LoVo (cell line): ENCODE measurements at regions not wholly inside any gene's neighbourhood (a gene's known extent, or its start where the extent isn't known, plus 50 kb on each side); places are given as distances from the start of the nearest gene placed in this dataset.

Source experiments
- DNase-seq: peaks from one replicate; pipeline ENCODE4 v3.0.0-alpha.2; 2016; ENCODE audit warnings: low spot score

- DNase-seq: no peak
Observed at GRCh38 chr3:6182909-6183308, 678.0 kb upstream of the GRM7 start.

DNA sequence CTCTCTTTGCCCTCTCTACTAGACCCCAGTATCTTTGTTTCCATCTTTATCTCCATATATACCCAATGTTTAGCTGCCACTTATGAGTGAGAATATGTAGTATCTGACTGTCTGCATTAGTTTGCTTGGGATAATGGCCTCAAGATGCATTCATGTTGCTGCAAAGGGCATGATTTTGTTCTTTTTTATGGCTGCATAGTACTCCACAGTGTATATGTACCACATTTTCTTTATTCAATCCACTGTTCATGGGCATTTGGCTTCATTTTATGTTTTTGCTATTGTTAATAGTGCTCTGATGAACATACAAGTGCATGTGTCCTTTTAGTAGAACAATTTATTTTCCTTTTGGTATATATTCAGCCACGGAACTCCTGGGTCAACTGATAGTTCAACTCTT, 671.5 kb upstream of the GRM7 start:
- DNase-seq: no peak

- no peak for DNase-seq
Observed at GRCh38 chr3:6204891-6205290, 656.0 kb upstream of the GRM7 start.

- DNase-seq: no peak
Observed at GRCh38 chr3:6216135-6217026, 644.5 kb upstream of the GRM7 start.

DNA sequence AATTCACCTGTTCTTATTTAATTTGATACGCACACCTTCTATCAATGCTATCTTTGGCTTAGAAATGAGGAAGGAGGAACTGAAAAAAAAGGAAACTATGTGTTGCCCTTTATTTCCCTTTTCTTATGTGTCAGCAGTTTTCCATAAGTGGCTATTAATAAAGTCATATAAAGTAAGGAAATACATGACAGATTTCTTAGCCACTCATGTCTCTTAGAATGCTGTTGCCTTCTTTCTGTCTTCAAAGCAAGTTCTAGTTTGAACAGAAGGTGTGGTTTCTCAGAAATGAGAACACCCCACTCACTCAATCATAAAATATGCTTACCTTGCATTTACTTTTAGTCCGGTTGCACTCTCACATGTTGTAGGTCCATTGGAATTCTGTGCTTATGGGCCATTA, 640.5 kb upstream of the GRM7 start:
- no peak for DNase-seq

DNA sequence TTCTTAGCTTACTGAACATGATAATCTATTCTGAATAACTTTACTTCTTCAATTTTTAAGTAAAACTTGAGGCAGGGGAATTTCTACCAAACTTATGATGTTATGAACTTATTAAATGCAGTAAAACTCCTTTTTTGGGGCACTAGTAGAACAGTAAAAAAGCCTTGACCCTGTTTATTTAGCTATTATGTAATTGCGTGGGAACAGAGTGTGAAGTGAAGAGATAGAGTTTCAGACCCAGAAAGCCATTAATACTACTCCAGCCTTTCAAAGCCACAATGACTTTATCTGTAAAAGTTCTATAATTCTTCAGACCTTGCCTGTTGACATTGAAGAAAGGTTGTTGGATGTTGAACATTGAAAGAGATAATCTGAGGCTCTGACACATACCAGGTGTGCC, 638.8 kb upstream of the GRM7 start:
- no peak for DNase-seq

- DNase-seq: no peak
Observed at GRCh38 chr3:6223572-6223971, 637.3 kb upstream of the GRM7 start.

DNA sequence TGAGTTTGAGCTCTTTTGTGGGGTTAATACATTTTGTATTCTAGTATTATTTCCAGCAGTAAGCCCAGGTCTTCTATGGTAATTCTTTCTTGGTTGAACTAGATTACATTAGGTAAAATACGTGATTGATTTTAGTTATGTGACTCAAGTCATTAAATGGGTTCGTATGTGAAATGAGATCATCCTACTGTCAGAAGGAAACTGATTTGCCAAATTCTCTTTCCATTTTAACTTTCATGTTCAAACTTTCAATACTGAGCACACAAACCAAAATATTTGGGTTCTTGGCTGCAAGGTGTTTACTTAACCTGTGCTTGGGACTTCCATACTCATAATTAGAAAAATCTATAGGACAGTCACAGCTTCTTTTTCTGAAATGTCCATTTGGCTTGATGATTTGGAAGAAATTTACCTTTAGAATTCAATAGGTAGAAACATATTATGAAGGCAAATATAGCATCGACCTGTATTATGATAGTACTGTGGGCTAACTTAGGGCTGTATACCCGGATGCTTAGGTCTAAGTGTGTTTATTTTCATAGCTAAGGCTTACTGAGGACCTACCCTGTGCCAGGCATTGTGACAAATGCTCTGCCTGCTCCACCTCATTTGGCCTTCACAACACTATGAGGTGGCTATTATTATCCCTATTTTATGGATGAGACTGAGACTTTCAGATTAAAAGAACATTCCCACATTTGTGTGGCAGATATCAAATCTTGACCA, 631.8 kb upstream of the GRM7 start:
- no peak for DNase-seq

DNA sequence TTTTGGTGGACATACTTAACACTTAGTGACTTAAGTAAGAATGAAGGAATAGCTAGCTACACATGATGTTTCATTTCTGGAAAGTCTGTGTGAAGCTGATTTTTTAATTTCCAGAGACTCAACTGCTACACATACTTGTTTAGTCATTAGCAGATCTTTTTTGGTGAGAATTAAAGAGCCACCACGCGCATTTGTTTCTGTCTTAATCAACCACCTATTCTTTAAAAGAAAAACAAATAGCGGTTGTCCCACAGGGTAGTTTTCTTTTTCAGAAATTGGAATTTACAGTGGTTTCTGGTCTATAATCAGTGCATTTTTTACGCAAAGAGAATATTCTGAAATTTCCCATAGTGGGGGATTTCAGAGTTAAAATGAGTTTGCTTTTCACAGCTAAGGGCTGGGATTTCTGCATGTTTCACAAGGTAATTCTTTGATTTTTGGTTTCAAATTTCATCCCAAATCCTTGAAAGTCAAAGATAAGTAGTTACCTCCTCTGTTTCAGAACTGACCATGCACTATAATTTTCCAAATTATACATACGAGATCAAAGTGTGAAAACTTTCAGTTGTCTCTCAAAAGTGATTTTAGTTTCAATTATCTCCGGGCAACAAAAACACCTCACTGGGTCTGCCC, 631.0 kb upstream of the GRM7 start:
- no peak for DNase-seq

DNA sequence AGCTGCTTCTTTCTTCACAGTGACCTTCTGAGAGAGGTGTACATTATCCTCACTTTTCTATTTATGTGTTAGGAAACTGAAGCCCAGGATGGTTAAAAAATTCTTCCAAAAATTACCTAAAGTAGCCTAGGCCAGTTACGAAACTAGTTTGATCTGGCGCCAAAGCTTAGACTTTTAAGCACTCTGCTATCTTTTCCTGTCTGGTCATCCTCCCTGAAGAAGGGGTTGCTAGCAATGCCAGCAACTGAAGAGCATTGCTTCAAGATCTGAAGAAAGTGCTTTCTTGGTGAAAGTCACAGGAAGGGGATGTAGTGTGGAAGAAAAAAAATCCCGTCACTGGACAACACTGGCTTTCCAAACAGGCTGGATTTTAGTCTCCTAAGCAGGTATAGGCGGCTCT, 618.8 kb upstream of the GRM7 start:
- no peak for DNase-seq

DNA sequence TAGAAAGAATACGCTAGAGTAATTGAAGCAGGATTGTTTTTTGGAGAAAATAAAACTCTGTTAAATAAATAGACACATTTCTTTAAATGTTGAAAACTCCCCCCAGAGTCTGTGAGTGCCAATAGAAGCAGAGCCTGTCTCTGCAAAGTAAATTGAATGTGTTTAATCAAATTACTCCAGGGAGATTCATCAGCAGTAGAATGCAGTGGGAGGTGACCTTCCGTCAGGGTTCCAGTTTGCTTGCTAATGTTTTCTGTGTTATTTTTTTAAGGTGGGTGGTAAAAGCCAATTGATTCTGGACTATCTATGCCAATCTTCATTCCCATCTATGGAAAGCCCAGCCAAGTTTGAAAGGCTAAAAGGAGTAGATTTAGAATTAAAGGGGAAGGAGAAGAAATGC, 612.4 kb upstream of the GRM7 start:
- DNase-seq: no peak

- no peak for DNase-seq
Observed at GRCh38 chr3:6249679-6250078, 611.2 kb upstream of the GRM7 start.

DNA sequence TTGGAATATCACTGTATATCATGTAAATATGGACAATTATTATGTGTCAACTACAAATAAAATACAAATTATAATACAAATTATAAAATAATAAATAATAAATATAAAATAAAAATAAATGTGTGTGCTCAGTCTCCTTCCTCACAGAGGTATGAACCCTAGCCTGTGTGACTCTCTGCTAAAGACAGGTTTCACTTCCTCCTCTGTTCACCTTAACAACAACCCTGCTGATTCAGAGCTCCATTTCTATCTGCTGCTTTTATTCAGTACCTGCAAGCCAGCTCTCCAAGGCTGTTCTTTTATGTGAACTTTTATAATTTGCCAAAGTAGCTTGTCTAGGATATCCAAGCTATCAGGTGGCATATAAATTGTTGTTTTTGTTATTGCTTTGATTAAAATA, 610.7 kb upstream of the GRM7 start:
- no peak for DNase-seq

DNA sequence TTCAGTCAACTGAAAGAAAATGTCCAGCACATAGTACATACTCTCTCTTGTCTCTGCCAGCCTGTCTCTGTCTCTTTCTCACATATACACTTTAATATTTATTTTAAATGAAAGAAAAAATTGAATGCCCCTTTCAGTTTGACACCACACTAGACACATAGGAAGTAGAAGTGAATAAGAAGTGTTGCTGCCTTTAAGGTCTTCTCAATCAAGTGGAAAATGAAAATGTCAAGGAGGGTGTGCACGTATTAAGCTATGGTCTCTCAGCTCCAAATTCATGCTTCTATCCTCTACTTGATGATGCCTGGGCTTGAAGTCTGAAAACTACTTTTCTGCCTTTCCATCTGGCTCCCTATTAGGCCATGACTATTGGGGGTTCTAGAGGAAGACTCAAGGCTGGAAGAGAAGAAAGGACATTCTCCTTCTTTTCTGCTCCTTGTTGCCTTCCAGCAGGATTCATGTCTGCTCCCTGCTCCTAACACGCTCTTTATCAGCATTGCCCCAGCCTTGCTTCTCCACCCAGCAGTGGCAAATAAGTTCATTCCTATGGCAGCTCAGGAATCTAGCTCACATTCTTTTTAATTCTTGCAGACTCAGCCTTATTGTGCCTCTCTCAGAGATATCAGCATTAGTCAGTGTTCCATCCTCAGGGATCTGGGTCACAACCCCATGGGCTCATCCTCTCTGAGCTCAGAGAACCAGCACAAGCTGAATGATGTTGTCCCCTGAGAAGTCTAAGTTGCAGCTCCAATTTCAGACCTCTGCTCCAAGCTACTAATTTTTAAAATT, 609.1 kb upstream of the GRM7 start:
- DNase-seq: no peak

DNA sequence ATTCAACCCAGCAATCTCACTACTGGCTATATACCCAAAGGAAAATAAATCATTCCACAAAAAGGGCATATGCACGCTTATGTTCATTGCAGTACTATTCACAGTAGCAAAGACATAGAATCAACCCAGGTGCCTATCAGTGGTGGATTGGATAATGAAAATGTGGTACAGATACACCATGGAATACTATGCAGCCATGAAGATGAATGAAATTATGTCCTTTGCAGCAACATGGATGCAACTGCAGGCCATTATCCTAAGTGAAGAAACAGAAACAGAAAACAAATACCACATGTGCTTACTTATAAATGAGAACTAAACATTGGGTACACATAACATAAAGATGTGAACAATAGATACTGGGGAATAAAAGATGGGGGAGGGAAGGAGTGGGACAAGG, 606.4 kb upstream of the GRM7 start:
- no peak for DNase-seq

DNA sequence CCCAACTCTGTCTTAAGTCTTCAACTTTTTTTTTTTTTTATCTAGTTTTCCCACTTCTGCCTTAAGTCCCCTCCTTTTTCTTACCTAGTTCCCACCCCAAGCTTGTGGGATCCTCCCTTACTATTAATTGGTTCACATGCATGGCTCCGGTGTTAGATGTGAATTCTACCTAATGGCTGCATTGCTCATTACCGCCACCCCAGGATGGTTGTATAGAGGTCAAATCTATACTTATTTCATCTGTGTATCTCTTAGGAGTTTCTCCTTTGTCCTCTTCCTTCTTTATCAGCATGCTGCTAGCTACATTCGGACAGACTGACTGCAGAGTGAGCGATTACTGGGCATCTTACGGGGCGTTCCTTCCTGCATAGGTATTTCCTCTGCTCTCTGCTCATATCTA, 605.7 kb upstream of the GRM7 start:
- no peak for DNase-seq

- no peak for DNase-seq
Observed at GRCh38 chr3:6260551-6261191, 600.2 kb upstream of the GRM7 start.

DNA sequence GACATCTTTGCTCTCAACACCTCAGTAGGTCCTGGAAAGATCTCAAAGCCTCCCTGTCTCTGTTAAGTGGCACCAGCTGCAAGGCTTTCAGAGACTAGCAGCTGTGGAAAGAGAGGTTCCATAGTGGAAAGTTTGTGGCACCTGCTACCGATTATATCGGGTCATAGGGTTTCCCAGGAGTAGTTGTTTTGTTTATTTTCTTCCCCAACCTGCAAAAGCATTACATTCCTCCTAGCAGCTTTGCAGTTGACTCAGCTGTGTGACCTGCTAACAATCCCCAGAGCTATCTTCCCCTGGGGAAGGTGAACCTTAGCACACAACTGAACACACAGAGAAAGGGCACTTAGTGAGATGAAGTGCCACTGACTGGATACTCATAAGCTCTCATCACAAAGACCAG, 598.9 kb upstream of the GRM7 start:
- no peak for DNase-seq

GRCh38 chr3:6264036-6264435, 596.9 kb upstream of the GRM7 start:
- no peak for DNase-seq

- DNase-seq: no peak
Observed at GRCh38 chr3:6264906-6265305, 596.0 kb upstream of the GRM7 start.

DNA sequence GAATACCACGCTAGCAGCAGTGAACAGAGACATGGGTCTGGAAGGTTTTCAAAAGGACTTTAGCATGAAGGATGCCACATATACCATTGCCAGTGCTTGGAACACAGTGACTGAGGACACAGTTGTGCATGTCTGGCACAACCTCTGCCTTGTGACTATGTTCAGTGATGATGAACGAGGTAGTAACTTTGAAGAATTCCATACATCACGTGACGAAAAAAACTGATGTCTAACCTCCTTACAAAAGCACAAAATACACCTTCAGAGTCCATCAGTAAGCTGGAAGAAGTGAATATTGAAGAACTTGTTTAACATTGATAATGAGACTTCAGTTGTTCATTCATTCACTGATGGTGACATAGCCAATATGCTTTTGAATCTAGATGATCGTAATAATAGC, 594.8 kb upstream of the GRM7 start:
- no peak for DNase-seq

DNA sequence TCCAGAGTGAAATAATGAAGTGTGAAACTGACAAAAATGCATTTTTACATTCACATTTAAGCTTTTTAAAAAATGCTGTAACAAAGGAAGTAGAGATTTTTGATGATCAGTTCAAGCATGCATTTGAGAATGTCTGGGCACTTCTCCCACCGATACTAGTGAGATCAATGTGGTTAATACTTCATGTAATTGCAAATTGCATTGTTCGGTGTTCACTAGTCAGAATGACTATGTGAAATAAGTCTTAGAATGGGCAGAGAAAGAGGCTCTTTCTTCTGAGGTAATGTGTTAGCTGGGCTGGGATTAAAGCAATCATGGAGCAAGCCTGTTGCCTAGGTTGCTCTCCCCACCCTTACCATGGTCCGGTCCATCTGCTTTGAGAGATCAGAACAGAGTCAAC, 587.0 kb upstream of the GRM7 start:
- DNase-seq: no peak
